Activated T-helper 1 cell treated with Interleukin-2 at 50 U/mL for 16 hours (primary cell): ENCODE measurements at regions not wholly inside any gene's neighbourhood (a gene's known extent, or its start where the extent isn't known, plus 50 kb on each side); places are given as distances from the start of the nearest gene placed in this dataset.

Experiments
- DNase-seq: peaks from one replicate; pipeline ENCODE4 v3.0.0-alpha.2; 2020; ENCODE audit warnings: low read depth

DNA sequence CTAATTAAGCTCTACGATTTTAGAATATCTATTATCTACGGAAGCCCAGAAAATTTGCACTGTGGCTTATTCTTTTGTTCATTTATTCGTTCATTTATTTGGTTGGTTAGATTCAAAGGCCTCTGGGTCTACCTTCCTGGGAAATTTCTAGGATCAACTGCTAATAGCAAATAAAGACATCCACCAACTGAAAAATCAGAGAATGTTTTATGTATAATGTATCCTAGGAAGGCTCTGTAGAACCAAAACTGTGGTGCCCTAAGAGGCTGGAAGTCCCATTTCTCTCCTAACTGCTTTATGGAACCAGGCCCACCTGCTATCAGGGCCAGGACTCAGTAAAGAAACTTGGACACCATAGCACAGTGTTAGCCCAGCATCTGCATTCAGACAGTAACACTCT lies 923.4 kb upstream of the AUTS2 start:
- DNase-seq = no peak

DNA sequence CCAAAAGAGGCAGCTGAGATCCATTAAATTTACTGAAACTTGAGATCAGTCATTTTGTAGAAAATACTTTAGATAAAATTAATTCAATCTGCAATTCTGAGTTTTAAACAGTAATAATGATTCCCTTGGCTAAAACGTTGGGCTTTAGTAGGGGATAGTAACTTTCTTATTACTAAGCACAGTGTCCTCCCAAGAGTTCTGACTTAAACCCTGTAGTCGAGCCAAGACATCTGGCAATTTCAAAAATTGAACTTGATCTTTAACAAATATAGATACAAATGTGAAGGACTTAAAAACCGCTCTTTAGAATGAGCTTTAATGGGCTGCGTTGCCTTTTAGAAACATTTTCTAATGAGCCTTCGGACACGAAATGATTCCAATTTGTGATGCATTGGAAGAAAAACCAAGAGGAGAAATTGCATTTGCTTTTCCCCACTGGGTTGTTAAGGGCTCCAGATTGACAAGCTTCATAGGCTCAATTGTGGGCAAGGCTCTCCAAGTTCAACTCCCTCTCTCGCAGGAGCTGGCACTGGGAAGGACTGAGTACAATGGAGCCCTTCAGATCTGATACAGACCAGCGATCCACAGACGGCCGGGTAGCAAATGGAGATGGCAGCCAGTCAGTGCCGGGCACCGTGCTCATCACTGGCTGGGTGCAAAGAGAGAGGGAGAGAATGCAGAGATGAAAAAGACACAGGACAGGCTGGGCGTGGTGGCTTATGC lies 921.3 kb upstream of the AUTS2 start:
- no peak for DNase-seq

DNA sequence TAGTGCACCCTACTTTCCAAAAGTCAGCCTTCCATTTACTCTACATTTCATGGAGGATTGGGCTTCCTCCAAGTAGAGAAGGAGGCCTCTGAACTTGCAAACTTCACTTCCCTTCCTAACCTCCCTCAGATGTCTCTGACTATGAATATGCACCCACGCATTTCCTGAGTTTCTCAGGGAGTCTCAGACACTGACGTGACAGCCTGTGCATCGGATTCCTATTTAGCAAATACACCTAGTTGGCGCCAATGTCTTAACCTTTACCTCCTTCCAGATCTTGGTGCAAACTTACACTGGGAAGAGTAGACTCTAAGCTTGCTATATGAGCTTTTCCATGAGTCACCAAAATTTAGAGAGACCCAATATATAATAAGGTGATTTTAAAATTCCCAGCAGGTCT lies 920.1 kb upstream of the AUTS2 start:
- no peak for DNase-seq

DNA sequence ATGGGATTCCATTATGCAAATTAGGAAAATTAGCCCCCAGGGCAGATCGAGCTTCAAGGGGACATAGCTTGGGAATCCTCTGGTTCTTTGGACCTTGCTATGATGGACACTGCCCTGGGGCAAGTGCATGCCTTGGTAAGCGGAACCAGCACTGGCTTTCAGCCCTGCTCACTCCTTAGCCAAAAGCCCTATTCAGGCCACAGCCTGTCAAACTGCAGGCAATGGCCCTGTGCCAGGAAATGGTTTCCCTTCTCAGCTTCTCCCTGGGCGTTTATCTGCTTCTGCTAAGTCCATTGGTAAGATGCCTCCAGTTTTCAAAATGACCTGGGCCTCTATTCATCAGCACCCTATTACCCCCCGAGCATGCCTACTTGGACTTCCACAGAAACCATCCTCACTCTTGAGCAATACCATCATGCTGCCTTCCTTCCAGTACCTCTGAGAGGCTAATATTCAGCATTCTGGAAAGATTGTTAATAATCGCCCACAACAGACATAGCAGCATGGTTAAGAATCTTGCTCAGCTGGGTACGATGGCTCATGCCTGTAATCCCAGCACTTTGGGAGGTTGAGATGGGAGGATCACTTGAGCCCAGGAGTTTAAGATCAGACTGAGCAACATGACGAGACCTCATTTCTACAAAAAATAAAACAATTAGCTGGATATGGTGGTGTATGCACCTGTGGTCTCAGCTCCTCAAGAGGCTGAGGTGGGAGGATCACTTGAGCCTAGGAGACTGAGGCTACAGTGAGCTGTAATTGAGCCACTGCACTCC lies 918.6 kb upstream of the AUTS2 start:
- DNase-seq = no peak

DNA sequence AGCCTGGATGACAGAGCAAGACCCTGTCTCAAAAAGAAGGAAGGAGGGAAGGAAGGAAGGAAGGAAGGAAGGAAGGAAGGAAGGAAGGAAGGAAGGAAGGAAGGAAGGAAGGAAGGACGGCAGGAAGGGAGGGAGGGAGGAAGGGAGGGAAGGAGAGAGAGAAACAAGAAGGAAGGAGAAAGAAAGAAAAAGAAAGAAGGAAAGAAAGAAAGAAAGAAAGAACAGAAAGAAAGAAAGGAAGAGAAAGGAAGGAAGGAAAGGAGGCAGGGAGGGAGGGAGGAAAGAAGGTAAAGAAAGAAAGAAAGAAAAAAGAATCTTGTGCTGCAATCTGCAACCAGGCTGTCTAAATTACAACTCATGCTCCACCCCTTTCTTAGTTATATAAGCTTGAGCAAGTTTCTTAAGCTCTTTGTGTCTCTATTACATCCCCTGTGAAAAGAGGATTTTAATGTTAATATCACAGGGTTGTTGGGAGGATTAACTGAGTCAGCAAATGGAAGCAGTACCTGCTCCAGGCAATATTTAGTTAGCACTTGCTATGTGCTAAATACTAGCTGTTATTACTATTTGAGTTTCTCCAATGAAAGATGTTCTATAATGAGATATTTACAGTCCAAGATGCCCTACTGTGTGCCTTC lies 917.9 kb upstream of the AUTS2 start:
- DNase-seq = no peak

DNA sequence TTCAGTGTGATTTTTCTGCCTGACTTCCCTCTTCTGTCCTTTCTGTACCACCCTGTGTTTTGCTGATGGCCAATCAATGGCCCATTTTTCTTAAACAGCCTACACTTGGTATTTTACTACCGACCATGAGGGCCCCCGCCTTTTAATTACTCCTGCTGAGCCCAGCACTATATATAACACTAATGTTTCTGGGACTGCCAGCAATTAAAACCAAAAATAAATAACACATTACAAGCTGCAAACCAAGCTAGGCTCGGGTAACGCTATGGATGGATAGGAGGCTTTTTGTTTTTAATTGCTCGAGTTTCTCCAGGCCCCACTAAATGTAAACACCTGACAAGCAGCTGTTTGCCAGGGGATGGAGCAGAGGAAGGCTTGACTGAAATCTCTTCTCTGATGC lies 915.4 kb upstream of the AUTS2 start:
- no peak for DNase-seq

DNA sequence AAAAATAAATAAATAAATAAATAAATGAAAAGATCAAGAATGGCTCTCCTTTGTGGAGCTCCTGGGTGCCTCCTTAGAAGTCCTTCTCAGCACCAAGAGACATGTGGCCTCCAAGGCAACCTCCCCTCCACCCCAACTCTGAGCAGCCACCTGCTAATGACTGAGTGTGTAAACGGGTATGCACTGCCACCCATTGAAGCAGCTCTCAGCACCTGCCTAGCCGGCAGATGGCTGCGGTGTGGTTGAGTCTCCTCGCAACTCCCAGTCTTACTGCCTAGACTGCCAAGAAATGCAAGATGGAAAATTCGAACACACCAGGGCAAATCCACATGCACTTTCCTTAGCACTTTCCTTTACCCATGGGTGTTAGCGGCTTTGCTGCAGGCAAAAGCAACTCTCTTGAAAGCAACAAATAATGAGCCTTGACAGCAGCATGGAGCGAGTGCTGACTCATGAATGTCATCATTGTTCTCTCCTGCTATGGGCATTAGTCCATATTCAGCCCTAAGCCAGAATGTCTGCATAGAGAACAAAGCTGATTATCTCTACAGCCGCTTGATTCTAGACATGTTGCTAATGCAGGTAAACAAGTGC lies 913.9 kb upstream of the AUTS2 start:
- no peak for DNase-seq

DNA sequence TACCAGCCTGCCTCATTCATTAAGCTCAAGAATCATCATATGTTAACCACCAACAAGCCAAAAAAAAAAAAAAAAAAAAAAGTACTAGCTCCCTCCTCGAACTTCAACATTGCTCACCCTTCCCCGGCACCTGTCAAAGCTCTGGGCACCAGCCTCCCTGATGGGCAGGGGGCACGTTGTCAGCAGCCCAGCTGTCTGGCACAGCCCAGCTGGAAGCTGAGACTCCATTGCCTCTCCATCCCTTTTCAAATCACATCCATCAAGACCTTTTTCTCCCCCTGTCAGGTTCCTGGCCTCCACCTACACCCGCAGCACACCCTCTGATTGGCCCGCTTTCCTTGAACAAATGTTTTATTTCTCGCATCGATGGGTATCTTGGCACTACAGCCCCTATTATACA lies 913.3 kb upstream of the AUTS2 start:
- DNase-seq = no peak

DNA sequence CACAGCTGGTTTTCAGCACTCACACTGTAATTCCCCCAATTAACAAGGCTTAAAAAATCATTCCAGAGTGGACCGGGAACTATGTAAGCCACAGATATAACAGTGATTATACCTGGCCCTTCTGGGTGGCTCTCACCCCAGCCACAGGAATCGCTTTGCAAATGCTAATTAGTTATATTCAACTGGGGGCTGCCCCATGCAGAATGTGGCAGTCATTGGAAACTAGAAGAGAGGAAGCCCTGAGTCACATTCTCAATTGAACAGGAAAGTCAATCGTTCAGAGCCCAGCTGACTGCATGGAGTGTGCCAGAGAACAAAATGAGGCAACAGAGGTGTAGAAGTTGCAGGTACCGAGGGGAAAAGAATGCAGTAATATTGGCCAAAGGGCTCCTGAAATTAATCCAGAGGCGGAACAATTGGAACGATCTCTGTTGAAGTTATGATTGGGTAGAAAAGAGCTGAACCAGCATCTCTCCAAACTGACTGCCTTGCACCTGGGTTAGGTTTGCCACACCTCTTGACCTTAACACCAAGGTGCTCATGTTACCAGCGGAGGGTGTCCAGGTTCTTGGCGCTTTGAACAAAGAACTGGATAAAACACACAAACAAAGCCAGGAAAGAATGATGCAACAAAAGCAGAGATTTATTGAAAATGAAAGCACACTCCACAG lies 909.7 kb upstream of the AUTS2 start:
- DNase-seq = no peak

DNA sequence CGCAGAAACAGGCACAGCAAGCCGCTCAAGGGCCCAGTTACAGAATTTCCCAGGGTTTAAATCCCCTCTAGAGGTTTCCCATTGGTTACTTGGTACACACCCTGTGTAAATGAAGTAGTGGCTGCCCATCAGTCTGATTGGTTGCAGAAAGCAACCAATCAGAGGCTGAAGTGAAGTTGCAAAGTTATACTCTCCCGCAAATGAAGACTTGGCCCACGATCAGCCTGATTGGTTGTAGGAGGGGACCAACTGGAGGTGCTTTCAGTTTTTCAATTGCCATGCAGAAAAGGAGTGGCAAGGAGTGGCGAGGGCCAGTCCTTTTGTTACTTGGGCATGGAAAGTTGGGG lies 909.2 kb upstream of the AUTS2 start:
- no peak for DNase-seq

DNA sequence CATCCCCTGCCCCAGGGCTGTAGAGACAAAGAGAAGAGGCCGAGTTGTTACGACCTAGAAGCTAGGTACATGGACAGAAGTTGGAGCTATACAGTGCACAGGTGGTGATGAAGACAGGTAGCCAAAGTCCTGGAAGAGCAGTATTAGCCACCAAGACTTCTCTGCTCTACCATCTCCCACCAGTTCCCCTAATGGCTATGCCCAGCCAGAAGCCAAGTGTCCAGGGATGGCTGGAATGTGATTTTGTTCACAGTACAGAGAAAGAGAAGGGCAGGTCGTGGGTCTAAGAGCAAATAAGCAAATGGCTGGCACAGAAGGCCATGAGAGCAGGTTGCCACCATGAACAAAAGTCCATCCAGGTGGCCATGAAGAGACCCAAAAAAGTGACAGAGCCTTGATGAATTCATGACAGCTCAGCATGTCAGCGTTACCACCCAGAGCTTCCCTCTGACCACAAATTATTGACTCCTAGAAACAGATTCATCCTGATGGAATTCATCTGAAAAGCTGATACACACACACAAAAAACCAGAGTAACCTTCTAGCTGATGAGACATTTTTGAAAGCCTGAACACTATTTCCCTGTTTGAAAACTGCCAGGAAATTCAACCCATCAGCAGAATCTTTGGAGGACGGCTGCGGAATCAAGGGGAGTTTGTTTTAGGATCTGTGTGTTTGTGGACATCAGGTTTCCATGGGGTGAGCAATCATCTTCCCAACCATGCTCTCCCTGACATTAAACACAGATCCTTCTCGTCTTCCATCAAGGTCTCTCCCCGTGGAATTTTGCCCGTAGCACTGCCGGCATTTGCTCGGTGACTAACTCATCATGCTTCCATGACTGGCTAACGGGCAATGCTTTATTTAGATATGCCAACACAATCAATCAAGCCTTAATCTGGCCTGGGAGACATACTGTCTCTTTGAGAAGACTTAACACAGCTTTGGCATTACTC lies 906.7 kb upstream of the AUTS2 start:
- DNase-seq = no peak

DNA sequence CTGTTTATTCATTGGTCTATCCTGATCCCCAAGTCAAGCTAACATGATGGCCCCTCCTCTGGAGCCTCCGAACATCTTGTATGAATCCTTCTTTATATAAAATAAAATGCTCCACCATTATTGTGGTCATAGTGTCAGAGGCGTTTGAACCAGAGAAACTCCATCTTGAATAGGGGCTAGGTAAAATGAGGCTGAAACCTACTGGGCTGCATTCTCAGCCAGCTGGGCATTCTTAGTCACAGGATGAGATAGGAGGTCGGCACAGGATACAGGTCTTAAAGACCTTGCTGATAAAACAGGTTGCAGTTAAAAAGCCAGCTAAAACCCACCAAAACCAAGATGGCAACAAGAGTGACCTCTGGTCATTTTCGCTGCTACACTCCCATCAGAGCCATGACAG lies 905.8 kb upstream of the AUTS2 start:
- DNase-seq = no peak

DNA sequence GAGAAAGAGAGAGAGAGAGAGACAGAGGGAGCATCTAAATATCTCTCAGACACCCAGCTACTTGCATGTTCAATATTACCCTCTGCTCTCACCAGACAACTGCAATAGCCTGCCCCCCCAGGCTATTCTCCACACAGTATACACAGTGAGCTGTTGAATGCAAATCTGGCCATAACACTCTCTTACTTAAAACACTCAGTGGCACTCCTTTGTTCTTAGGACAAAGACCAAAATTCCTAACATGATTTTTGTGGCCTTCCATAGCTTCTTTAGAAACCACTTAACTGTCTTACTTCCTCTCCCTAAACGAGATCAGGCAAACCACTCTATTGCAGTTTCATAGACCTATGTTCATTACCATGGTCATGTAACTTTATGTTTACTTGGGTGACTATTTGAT lies 903.6 kb upstream of the AUTS2 start:
- no peak for DNase-seq

DNA sequence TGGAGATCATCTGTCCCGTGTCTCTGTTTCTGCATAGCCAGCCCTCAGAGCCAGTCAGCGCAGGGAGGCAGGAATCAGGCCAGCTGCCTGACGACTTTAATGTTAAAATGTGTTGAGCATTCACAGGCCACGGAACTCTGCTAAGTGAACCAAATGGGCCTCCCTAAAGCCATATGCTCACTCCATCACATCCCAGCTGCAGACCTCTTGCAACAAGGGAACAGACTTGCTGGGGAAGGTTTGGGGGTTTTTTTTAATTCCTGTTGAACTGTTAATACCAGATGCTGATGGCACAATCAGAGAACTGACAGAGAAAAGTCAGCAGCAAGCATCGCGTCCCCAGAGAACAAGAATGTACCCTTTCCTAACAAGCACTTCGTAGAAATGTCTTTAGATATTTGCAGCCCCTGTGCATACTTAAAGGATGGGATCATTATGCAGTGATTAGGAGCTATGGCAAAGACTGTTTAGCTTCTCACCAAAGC lies 900.4 kb upstream of the AUTS2 start:
- DNase-seq = no peak

DNA sequence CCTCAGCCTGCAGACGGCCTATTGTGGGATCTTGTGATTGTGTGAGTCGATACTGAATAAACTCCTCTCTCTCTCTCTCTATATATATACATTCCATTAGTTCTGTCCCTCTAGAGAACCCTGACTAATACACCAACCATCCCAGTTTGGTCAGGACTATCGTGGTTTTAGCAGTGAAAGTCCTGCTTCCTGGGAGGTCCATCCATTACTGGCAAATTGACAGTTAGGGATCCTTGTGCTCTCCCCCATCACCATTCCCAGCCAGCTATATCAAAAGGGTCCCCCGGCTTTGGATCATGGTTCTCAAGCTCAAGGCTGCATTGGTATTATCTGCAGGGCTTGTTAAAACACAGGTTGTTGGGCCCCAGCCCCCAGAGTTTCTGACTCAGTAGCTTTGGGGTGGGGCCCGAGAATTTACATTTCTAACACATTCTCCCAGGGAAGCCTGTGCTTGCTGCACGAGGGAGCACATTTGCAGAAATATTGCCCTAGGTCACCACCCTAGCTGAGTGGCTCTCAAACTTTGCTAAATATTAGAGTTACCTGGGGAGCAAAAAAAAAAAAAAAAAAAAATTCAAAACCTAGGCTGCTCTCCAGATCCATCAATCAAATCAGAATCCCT lies 899.1 kb upstream of the AUTS2 start:
- no peak for DNase-seq

DNA sequence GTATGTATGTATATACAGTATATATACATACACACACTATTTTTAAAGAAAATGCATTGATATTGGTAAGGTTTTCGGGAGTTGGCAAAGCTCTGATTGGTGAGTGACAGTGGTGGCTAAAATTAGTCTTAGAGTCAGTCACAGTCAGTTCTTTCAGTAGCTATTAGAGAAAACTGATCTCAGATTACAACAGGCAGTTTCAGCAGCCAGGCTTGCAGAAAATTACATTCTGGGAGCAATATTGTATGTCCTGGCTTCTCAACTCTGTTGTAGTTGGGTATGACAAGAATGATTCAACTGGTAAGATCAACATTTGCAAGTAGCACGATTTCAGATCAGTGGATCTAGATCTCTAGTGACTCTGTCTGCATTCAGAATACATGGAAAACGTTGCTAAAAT lies 897.9 kb upstream of the AUTS2 start:
- DNase-seq = no peak

DNA sequence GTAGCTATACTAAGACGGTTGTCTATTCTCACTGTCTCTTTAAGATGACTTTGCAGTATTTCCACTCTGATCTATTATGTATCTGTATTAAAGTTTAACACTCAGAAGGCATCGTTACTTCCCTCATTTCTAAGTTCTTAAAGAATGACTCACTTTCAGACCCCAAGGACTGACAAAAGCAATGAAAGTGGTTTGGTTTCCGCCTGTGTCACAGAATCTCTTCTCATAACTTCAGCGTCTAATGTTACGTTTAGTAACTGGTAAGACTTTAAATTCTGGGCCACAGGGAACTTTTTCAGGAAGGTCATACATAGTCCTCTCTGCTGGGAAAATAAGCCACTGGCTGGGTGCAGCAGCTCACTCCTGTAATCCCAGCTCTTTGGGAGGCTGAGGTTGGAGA lies 892.0 kb upstream of the AUTS2 start:
- DNase-seq = no peak

DNA sequence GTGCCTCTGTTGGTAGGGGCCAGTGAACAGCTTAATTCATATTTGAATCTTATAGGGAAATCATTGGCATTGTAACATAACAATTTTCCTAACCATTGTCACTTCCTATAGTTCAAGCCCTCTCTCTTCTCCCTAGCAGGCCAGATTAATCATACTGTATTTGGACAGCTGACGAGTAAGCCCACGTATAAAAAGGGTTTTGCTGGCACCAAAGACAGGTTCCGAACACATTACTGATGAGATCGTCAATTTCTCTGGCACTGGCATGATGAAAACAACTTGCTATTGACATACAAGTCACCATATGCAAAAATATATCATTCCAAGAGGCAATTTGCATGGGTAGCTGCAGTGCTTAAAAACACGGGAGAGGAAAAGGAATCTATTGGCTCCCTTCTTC lies 891.1 kb upstream of the AUTS2 start:
- no peak for DNase-seq

DNA sequence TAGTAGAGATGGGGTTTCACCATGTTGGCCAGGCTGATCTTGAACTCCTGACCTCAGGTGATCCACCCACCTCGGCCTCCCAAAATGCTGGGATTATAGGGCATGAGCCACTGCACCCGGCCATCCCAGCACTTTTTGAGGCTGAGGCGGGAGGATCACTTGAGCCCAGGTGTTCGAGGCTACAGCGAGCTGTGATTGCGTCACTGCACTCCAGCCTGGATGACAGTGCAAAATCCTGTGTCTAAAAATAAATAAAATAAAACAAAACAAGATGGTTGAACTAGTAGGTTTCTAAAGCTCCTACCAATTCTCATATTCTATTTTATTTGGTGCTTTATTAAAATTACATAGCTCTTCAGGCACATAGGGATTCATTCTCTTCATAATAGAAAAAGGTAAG lies 890.3 kb upstream of the AUTS2 start:
- no peak for DNase-seq

DNA sequence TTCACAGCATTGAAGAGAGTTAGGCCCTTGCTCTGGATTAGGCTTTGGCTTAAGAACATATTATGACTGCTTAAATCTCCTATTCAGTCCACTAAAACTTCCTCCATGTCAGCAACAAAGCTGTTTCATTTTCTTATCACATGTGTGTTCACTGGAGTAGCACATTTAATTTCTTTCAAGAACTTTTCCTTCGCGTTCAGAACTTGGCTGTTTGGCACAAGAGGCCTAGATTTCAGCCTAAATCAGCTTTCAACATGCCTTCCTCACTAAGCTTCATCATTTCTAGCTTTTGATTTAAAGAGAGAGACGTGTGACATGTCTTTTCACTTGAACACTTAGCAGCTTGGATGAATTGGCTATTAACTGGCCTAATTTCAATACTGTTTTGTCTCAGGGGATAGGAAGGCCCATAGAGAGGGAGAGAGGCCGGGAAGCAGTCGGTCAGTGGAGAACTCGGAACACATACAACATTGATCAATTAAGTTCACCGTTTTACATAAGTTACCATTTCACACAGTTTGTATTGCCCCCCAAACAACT lies 885.2 kb upstream of the AUTS2 start:
- no peak for DNase-seq
